ENCODE measurements at regions not wholly inside any gene's neighbourhood (a gene's known extent, or its start where the extent isn't known, plus 50 kb on each side); places are given as distances from the start of the nearest gene placed in this dataset.

- H4K91ac ChIP-seq (ENCODE audit: insufficient read depth, low read depth, low read length): no peak overlapping the region
- H4K20me1 ChIP-seq (ENCODE audit: insufficient read depth, low read length): no peaks in the 10 kb centered on the region
- no peak for TF ChIP-seq CEBPB (IDR thresholded peaks at IDR 0.05; ENCODE audit: low read depth, low read length)
- TF ChIP-seq NFE2L2 (IDR thresholded peaks at IDR 0.05; ENCODE audit: low read depth, low read length): no peak
- TF ChIP-seq, protein P1, sequence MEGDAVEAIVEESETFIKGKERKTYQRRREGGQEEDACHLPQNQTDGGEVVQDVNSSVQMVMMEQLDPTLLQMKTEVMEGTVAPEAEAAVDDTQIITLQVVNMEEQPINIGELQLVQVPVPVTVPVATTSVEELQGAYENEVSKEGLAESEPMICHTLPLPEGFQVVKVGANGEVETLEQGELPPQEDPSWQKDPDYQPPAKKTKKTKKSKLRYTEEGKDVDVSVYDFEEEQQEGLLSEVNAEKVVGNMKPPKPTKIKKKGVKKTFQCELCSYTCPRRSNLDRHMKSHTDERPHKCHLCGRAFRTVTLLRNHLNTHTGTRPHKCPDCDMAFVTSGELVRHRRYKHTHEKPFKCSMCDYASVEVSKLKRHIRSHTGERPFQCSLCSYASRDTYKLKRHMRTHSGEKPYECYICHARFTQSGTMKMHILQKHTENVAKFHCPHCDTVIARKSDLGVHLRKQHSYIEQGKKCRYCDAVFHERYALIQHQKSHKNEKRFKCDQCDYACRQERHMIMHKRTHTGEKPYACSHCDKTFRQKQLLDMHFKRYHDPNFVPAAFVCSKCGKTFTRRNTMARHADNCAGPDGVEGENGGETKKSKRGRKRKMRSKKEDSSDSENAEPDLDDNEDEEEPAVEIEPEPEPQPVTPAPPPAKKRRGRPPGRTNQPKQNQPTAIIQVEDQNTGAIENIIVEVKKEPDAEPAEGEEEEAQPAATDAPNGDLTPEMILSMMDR (conservative IDR thresholded peaks at IDR 0.05; ENCODE audit: low read depth, low read length): no peak
- no peak for TF ChIP-seq CHD1 (IDR thresholded peaks at IDR 0.05; ENCODE audit: low read depth, low read length)
- no peak for TF ChIP-seq MAZ (IDR thresholded peaks at IDR 0.05; ENCODE audit: borderline replicate concordance, low read depth, low read length)
- no peak for TF ChIP-seq ELK1 (IDR thresholded peaks at IDR 0.05; ENCODE audit: borderline replicate concordance, low read depth, low read length)
- TF ChIP-seq BHLHE40 (IDR thresholded peaks at IDR 0.05; ENCODE audit: low read depth, low read length): no peak
- TF ChIP-seq SMC3 (IDR thresholded peaks at IDR 0.05; ENCODE audit: low read depth, low read length): no peak
- H2BK5ac ChIP-seq (ENCODE audit: low read depth, low read length, poor library complexity, severe bottlenecking): no peak overlapping the region
- no peak overlapping the region for H4K5ac ChIP-seq (ENCODE audit: low read depth, low read length)
- H3K4me1 ChIP-seq (ENCODE audit: control insufficient read depth, insufficient read depth, low read length): no peaks in the 10 kb centered on the region
- peaks cover 4% of the 10 kb centered on the region for H3K27me3 ChIP-seq (ENCODE audit: control insufficient read depth, insufficient read depth, low read length)
- H3K9ac ChIP-seq (ENCODE audit: low read depth, low read length): no peak overlapping the region
- H2BK20ac ChIP-seq (ENCODE audit: low read depth, low read length): no peak overlapping the region
- H2AK5ac ChIP-seq (ENCODE audit: low read depth, low read length): no peak overlapping the region
- H3K18ac ChIP-seq (ENCODE audit: low read depth, low read length): no peak overlapping the region
- no peak overlapping the region for H3K4me2 ChIP-seq (ENCODE audit: low read depth, low read length)
- intact Hi-C loops (cut with micrococcal nuclease) (no loop called here), dilution Hi-C loops (cut with HindIII; ENCODE audit: low sequenced_read_pairs, unreplicated experiment) (no loop called here), in situ Hi-C loops (cut with MboI; ENCODE audit: low sequenced_read_pairs) (no loop called here)
- POLR2A ChIA-PET (ENCODE audit: unreplicated experiment): no interaction called here
- no peak for DNase-seq
- no peak overlapping the region for H2AFZ ChIP-seq (replicated peaks; ENCODE audit: low read length, poor library complexity)
- WGBS, 2 experiments (ENCODE audit: extremely low coverage in 2 of 2, insufficient read length in 1 of 2): no CpG with 5 or more reads among the region's 2 CpGs
- H3K4ac ChIP-seq (ENCODE audit: low read depth, low read length): no peak overlapping the region
- ATAC-seq (ENCODE audit: low read depth): no peak
- no peak overlapping the region for H2AK9ac ChIP-seq (replicated peaks; ENCODE audit: low read depth, low read length, poor library complexity)
- no peak overlapping the region for H3K23ac ChIP-seq (ENCODE audit: low read depth, low read length)
- no peak overlapping the region for H2BK15ac ChIP-seq (ENCODE audit: low read depth, low read length)
- CTCF ChIA-PET: no interaction called here
- no peak overlapping the region for H3K14ac ChIP-seq (replicated peaks; ENCODE audit: low read depth, low read length)
- H4K8ac ChIP-seq (ENCODE audit: low read depth in 2 of 2, low read length in 2 of 2): no peak overlapping the region
- no TSS peak for BruUV-seq (replicated peaks)
- H3K9me1 ChIP-seq (ENCODE audit: insufficient read depth, low read length): no peaks in the 10 kb centered on the region
- no peak overlapping the region for H3K4me3 ChIP-seq (ENCODE audit: insufficient read depth, low read depth, low read length)
- H3K9me3 ChIP-seq (ENCODE audit: control insufficient read depth, insufficient read depth, low read length): peaks cover 4% of the 10 kb centered on the region
- H3K79me1 ChIP-seq (ENCODE audit: low read depth in 1 of 2, low read length in 2 of 2): no peaks in the 10 kb centered on the region
- H3K36me3 ChIP-seq (ENCODE audit: control insufficient read depth, insufficient read depth, low read length): no peaks in the 10 kb centered on the region
- no peak overlapping the region for H3K27ac ChIP-seq (ENCODE audit: insufficient read depth, low read length)
- H3K56ac ChIP-seq (ENCODE audit: extremely low read depth, insufficient read depth, low read length): no peak overlapping the region
- H2BK120ac ChIP-seq (ENCODE audit: low read depth, low read length): no peak overlapping the region
Observed at GRCh38 chr3:72071624-72072023, 286.7 kb upstream of the PROK2 start.

All from IMR-90 (cell line).